Calu3 (cell line): ENCODE measurements at regions not wholly inside any gene's neighbourhood (a gene's known extent, or its start where the extent isn't known, plus 50 kb on each side); places are given as distances from the start of the nearest gene placed in this dataset.

Experiments used
- BruUV-seq: library from RNA; stranded (reverse); fragments of 400-500 nt; replicated peaks from 2 replicates; lab custom pipeline; 2021; lab: Mats Ljungman, UMichigan
- CTCF ChIA-PET: fragments of 300-600 bp; sonication (Branson Sonifier 250); formaldehyde crosslinking; loops from one replicate; lab custom pipeline; 2022; ENCODE audit warnings: antibody characterized with exemption; lab: Charles Lee
- DNase-seq: peaks from one replicate; pipeline ENCODE4 v3.0.0; 2022
- H3K27ac Mint-ChIP-seq: one replicate; pipeline ENCODE4 v1.8.0; 2022; ENCODE audit warnings: mixed read lengths; ENCODE audit not compliant: unreplicated experiment
- H3K27me3 Mint-ChIP-seq: one replicate; pipeline ENCODE4 v1.8.0; 2022; ENCODE audit warnings: mixed read lengths; ENCODE audit not compliant: unreplicated experiment
- H3K36me3 Mint-ChIP-seq: one replicate; pipeline ENCODE4 v1.8.0; 2022; ENCODE audit warnings: mild to moderate bottlenecking, moderate library complexity, mixed read lengths; ENCODE audit not compliant: insufficient read depth, unreplicated experiment
- H3K4me1 Mint-ChIP-seq: one replicate; pipeline ENCODE4 v1.8.0; 2022; ENCODE audit warnings: mild to moderate bottlenecking, low read depth, mixed read lengths; ENCODE audit not compliant: unreplicated experiment
- H3K4me3 Mint-ChIP-seq: one replicate; pipeline ENCODE4 v1.8.0; 2022; ENCODE audit warnings: mild to moderate bottlenecking, low read depth, moderate library complexity, mixed read lengths; ENCODE audit not compliant: unreplicated experiment
- H3K9me3 Mint-ChIP-seq: one replicate; pipeline ENCODE4 v1.8.0; 2022; ENCODE audit warnings: low read depth, mixed read lengths; ENCODE audit not compliant: unreplicated experiment
- intact Hi-C: fragments of 100-400 bp; cut with micrococcal nuclease; formaldehyde crosslinking; loops from one replicate; pipeline ENCODE4 v1.10.0; 2022; ENCODE audit not compliant: unreplicated experiment
- TF ChIP-seq, protein P1 (sequence below): fragments of 200-600 bp; IDR thresholded peaks from one replicate; pipeline ENCODE4 v1.8.0; 2022; ENCODE audit warnings: antibody characterized with exemption; ENCODE audit not compliant: unreplicated experiment

DNA sequence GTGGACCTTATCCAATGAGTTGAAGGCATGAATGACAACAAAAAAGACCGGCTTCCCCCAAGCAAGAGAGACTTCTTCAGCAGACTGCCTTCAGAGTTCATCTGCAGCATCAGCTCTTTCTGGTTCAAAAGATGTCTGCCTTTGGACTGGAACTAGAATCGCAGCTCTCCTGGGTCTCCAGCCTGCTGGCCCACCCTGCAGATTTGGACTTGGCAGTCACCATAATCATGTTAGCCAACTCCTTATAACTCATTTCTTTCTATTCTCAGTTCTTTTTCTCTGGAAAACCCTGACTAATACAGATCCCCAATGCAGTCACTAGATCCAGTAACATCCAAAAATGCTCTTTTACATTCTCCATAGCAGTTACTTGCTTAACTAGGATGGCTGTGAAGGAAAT is 89.2 kb upstream of the MARK1 start:
- Mint-ChIP-seq H3K9me3 (no peaks in the 10 kb centered on the region), H3K27me3 (peaks cover 42% of the 10 kb centered on the region), H3K4me1 (no peaks in the 10 kb centered on the region), H3K36me3 (no peaks in the 10 kb centered on the region), H3K4me3 (no peak overlapping the region), H3K27ac (no peak overlapping the region)
- DNase-seq, result no peak
- intact Hi-C loops, result no loop called here
- no TSS peak for BruUV-seq
- TF ChIP-seq, protein P1, sequence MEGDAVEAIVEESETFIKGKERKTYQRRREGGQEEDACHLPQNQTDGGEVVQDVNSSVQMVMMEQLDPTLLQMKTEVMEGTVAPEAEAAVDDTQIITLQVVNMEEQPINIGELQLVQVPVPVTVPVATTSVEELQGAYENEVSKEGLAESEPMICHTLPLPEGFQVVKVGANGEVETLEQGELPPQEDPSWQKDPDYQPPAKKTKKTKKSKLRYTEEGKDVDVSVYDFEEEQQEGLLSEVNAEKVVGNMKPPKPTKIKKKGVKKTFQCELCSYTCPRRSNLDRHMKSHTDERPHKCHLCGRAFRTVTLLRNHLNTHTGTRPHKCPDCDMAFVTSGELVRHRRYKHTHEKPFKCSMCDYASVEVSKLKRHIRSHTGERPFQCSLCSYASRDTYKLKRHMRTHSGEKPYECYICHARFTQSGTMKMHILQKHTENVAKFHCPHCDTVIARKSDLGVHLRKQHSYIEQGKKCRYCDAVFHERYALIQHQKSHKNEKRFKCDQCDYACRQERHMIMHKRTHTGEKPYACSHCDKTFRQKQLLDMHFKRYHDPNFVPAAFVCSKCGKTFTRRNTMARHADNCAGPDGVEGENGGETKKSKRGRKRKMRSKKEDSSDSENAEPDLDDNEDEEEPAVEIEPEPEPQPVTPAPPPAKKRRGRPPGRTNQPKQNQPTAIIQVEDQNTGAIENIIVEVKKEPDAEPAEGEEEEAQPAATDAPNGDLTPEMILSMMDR, result no peak
- CTCF ChIA-PET, result interaction anchor here (1.3 kb wide), 1 partner anchor 13 kb away, joined by 4 read pairs; no protein-coding TSS in a partner anchor

DNA sequence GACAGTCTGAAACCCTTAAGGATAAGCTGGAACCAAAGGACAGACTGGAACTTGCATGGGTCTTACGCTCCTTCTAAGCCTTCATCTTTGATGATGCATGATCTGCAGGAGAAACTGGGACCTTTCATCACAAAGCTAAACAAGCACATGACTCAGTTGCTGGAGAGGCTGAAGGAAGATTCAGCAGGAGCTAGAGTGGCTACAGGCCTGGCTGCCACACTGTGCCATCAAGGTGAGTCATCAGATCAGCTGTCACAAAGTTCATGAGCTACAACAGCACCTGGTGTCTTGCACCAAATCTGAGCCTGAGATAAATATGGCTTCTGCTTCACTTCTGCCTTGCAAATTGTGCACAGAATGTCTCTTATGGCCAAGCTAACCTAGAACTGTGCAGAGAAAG is 95.5 kb upstream of the MARK1 start:
- intact Hi-C loops, result no loop called here
- Mint-ChIP-seq H3K4me1 (peaks cover 2% of the 10 kb centered on the region), H3K27ac (no peak overlapping the region), H3K27me3 (peaks cover 38% of the 10 kb centered on the region), H3K4me3 (no peak overlapping the region), H3K9me3 (peaks cover under 1% of the 10 kb centered on the region), H3K36me3 (no peaks in the 10 kb centered on the region)
- CTCF ChIA-PET, result interaction anchor here (1.1 kb wide), 1 partner anchor 136 kb away, joined by 3 read pairs; no protein-coding TSS in a partner anchor
- no TSS peak for BruUV-seq
- no peak for DNase-seq
- TF ChIP-seq, protein P1, result no peak

DNA sequence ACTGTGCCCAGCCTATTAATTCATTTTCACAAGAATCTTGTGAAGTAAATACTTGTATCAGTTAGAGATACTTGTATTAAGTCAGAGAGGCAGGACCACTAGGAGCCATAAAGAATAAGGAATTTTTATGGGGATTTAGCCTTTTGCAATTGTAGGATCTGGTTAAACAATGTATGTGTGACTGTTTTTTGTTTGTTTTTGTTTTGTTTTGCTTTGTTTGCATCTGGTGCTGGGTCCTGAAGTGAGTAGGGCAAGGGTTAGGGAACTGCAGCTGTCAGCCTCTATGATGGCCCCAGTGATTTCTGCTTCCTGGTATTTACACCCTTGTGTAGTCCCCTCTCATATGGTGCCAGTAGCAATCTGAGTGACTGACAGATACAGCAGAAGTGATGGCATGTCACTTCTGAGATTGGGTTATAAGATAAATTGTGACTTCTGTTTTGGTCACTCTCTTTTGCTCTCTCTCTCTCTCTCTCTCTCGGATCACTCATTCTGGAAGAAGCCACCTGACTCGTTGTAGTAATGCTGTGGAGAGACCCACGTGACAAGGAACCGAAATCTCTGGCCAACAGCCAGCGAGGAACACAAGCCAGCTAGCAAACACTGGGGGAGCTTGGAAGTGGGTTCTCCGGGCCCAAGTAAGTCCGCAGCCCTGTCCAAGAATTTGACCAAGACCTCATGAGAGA is 96.2 kb upstream of the MARK1 start:
- TF ChIP-seq, protein P1, result no peak
- DNase-seq, result no peak
- intact Hi-C loops, result no loop called here
- BruUV-seq, result no TSS peak
- H3K27ac Mint-ChIP-seq, result no peak overlapping the region
- peaks cover 2% of the 10 kb centered on the region for H3K9me3 Mint-ChIP-seq
- no peaks in the 10 kb centered on the region for H3K36me3 Mint-ChIP-seq
- peaks cover 7% of the 10 kb centered on the region for H3K4me1 Mint-ChIP-seq
- H3K4me3 Mint-ChIP-seq, result no peak overlapping the region
- H3K27me3 Mint-ChIP-seq, result peaks cover 38% of the 10 kb centered on the region
- CTCF ChIA-PET, result interaction anchor here (1.1 kb wide), 1 partner anchor 136 kb away, joined by 3 read pairs; no protein-coding TSS in a partner anchor

DNA sequence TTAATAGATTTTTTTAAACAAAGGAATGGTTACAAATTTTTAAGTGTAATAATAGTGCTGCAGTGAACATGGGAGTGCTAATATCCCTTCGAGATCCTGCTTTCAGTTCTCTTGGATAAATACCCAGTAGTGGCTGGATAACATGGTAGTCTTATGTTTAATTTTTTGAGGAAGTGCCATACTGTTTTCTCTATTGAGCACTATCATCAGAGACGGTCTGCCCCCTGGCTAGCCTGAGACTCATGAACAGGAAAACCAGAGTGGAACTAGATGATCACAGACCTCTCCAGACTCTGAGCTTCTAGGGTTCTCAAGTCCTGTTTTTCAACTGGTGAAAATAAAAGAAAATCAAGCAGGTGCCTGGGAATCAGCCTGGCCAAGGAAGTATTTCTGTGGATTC is 97.3 kb upstream of the MARK1 start:
- BruUV-seq, result no TSS peak
- Mint-ChIP-seq H3K27me3 (peaks cover 31% of the 10 kb centered on the region), H3K4me3 (no peak overlapping the region), H3K4me1 (peaks cover 7% of the 10 kb centered on the region), H3K9me3 (peaks cover 2% of the 10 kb centered on the region), H3K36me3 (no peaks in the 10 kb centered on the region), H3K27ac (no peak overlapping the region)
- intact Hi-C loops, result no loop called here
- TF ChIP-seq, protein P1, result no peak
- DNase-seq, result no peak
- CTCF ChIA-PET, result interaction anchor here (1.2 kb wide), 1 partner anchor 150 kb away, joined by 3 read pairs; no protein-coding TSS in a partner anchor
